ENCODE measurements at regions not wholly inside any gene's neighbourhood (a gene's known extent, or its start where the extent isn't known, plus 50 kb on each side); places are given as distances from the start of the nearest gene placed in this dataset.
"Not testable (repeated sequence)": the region's sequence is repeated elsewhere in the genome, so short reads cannot be mapped to it uniquely, and the experiment has no call there.

- no peak for DNase-seq (ENCODE audit: low read depth in 2 of 2)
Observed at GRCh38 chr6:150735341-150735851, 130.1 kb upstream of the MTHFD1L start.

DNA sequence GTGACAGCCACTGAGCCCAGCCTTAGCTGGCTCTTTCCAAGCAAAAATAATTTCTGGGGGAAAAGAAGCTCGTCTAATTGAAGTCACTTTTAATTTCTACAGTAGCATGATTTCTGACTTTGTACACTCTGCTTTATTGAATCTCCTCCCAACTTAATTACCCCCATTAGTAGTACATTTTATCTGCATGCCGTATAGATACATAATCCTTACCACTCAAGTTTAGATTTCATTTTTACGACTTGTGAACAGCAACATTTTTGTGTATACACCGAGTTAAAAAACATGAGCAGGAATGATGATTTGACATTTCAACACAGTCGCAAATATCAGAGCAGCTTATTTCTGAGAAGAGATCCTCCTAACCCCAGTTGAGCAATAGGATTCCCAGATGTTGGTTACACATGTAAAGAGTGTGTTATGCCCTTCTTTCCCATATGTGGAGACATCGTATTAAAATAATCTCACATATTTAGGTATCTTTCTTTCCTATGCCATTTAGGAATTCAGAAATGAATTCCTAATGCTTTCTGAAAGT lies 127.3 kb upstream of the MTHFD1L start:
- no peak for DNase-seq (ENCODE audit: low read depth in 2 of 2)

DNA sequence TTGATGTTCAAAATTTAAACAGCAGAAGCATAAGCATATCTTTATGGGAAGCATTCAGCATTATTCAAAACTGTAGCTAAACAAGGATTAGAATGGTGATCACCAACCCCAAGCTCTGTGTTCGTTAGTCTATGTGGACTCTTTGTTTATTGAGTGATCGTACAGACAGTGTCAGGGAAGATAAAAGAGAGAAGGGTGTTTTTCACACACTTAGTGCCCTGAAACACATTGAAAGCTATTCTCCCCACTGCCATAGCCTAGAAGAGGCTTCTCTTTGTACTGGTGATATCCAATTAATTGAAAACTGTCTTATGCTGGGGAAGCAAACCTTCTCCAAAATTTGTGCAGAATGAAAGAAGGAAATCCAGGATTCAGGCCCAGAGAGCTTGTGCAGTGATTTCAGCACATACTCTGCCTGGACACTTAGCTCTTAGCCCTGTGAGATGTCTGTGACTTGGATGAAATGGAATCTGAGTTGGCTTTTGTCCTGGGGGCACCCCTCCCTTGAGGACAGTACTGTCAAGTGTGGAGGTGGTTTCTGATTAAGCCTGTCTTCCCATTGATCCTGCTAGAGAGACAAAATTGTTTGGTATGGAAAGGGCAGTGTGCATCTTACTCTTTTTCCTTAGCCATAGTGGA lies 125.7 kb upstream of the MTHFD1L start:
- no peak for DNase-seq (ENCODE audit: low read depth in 2 of 2)

DNA sequence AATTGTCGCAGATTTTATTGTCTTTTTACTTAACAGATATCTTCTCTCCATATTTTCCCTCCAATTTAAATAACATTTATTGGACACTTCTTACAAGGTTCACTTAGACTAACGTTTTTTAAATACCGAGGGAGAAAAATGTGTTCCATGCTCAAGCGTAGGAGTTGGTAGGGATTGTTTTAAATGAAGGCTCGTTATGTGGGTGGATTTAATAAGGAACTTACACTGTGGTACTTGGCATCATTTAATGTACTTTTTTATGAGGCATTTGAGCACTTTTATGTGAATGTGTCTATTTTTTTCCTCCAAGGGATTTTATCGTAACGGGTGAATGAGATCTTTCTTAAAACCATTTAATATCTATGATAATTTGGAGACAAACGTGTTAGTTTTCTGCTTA lies 125.0 kb upstream of the MTHFD1L start:
- no peak for DNase-seq (ENCODE audit: low read depth in 2 of 2)

DNA sequence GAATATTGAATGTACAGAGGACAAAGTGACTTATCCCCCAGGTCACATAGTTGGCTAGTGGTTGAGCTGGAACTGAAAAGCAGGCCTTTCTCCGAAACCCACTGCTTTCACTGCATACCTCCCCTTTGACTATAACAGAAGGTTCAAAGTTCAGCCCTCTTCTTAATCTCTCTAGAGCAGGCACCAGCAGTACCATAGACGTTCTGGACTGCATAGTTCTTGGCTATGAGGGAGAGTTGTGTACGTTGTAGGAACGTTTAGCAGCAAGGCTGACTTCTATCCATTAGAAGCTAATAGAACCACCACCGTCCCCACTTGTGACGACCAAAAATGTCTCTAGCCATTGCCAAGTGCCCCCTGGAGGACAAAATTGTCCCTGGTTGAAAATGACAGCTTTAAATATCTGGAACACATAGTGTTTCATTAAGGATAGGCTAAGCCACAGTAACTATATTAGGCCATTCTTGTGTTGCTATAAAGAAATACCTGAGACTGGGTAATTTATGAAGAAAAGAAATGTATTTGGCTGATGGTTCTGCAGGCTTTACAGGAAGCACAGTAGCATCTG lies 123.8 kb upstream of the MTHFD1L start:
- peak; percentile 32 to 56 for DNase-seq (ENCODE audit: low read depth in 2 of 2)

DNA sequence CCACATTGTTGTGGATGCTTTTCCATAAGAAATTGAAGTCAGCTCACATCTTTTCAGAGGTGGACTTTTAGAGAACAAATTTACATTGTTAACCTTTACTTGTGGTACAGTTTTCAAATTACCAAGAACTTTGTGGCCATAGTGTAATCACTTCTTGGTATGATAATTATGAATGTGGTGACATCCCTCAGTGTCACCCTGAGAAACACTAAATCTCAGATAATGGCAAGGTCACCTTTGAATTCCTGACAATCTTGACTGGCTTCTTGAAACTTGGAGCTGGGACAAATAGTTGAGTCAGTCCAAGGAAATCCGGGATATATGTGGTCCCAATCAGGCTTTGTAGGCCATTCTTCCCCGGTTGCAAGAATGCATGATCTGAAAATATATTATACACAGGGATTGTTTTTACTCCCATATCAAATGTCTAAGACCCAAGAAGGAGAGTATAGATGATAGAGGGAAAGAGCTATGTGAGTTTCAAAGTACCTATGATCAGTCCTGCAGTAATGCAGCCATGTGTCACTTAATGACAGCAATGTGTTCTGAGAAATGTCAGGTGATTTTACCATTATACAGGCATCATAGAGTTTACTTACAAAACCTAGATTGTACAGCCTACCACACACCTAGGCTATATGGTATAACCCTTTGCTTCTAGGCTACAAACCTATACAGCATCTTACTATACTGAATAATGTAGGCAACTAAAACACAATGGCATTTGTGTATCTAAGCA lies 120.8 kb upstream of the MTHFD1L start:
- DNase-seq (ENCODE audit: low read depth in 2 of 2), result no peak

DNA sequence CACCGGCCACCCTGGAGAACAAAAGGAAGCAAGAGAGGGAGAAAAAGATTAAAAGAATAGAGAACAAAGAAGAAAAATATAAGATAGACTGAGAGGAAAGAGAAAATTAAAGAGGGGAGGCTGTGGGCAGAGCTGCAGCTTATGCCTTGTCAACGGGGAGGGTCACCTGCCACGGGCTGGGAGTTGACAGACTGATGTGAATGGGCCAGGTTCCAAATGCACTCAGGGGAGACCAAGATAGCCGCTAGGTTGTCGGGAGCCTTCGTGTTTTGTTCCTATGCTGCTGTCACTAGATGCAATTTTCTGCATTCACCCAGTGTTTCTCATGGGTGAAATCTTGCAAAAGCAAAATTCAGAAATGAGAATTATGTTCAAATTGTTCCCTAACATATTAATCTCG lies 119.6 kb upstream of the MTHFD1L start:
- peak in 1 of 2 donors; percentile 58 for DNase-seq (ENCODE audit: low read depth in 2 of 2)

- no peak for DNase-seq (ENCODE audit: low read depth in 2 of 2)
Observed at GRCh38 chr6:150747155-150747554, 118.3 kb upstream of the MTHFD1L start.

GRCh38 chr6:150749091-150749670 lies 116.3 kb upstream of the MTHFD1L start:
- DNase-seq (ENCODE audit: low read depth in 2 of 2), result no peak

DNA sequence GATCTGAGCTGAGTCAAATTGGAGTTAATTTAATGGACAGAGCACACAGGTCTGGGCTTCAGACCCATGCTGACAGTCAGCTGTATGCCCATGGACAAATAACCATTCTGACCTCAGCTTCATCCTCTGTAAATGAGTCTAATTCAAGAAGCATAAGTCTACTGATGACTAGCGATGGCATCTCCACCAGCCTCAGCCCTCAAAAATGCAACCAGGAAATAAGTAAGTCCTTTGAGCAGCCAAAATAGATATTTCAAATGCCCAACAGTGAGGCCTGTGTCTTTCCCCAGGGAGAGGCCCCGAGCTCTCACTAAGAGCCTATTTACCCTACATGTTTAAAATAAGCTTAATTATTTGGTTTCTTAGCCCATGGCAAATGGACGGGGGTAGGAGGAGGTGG lies 114.2 kb upstream of the MTHFD1L start:
- peak in 1 of 2 donors; percentile 49 for DNase-seq (ENCODE audit: low read depth in 2 of 2)

DNA sequence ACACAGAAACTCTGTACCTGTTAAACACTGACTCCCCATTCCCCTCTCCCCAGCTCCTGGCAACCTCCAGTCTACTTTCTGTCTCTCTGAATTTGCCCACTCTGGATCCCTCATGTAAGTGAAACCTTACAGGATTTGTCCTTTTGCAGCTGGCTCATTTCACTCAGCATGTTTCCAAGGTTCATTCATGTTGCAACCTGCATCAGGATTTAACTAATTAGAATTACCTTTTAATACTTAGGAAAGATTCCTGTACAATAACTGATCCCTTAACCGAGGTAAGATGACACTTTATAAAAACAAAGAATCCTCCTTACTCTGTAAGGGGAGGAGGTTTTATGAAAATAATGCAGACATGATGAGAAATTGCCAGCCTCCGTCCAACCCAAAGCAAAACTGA lies 113.1 kb upstream of the MTHFD1L start:
- no peak for DNase-seq (ENCODE audit: low read depth in 2 of 2)

GRCh38 chr6:150753371-150754064 lies 112.0 kb upstream of the MTHFD1L start:
- DNase-seq (ENCODE audit: low read depth in 2 of 2), result no peak

GRCh38 chr6:150755042-150755441 lies 110.5 kb upstream of the MTHFD1L start:
- no peak for DNase-seq (ENCODE audit: low read depth in 2 of 2)

DNA sequence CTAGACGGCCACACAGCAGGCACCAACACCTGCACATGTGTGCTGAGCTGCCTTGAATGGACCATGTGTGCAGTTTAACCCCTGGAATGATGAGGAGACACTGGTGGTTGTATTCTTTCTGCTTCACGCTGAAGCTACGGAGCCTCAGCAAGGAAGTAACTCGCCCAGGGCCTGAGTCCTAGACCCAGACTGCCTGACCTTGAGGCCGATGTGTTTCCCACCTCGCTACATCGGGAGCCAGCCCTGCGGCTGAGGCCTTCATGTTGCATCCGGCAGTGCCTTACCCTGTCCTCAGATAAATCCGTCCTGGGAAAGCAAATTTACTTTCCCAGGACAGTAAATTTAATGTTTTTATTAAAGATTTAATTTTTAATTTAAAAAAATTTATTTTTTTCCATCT lies 110.0 kb upstream of the MTHFD1L start:
- no peak for DNase-seq (ENCODE audit: low read depth in 2 of 2)

GRCh38 chr6:150756173-150756572 lies 109.3 kb upstream of the MTHFD1L start:
- DNase-seq (ENCODE audit: low read depth in 2 of 2), result peak; percentile 53 to 67

GRCh38 chr6:150757807-150758206 lies 107.7 kb upstream of the MTHFD1L start:
- DNase-seq (ENCODE audit: low read depth in 2 of 2), result not testable (repeated sequence)

- no peak for DNase-seq (ENCODE audit: low read depth in 2 of 2)
Observed at GRCh38 chr6:150759483-150759882, 106.0 kb upstream of the MTHFD1L start.

GRCh38 chr6:150761771-150762170 lies 103.7 kb upstream of the MTHFD1L start:
- DNase-seq (ENCODE audit: low read depth in 2 of 2), result no peak

GRCh38 chr6:150764334-150765066 lies 101.0 kb upstream of the MTHFD1L start:
- no peak for DNase-seq (ENCODE audit: low read depth in 2 of 2)

DNA sequence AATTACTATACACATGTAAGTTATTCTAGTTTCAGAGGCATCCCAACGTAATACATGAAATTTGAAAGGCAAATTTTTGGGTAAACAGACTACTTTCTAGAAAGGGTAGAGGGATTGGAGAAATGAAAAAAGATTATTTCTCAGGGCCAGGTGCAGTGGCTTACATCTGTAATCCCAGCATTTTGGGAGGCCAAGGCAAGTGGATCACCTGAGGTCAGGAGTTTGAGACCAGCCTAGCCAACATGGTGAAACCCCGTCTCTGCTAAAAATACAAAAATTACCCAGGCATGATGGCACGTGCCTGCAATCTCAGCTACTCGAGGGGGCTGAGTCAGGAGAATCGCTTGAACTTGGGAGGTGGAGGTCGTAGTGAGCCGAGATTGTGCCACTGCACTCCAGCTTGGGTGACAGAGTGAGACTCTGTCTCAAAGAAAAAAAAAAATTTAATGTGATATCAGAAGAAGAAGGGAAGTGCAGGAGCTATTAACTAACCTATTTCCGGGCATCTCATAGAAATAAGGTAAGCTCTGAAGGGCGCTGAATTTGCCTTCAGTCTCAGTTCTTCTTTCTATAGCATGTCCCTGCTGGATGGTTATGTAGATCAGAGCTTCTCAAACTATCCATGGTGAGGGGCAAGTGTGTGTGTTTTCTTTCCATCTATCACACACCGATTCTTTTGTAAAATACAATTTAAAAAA lies 100.3 kb upstream of the MTHFD1L start:
- no peak for DNase-seq (ENCODE audit: low read depth in 2 of 2)

Data from lung microvascular endothelial cell (primary cell).